ENCODE measurements at regions not wholly inside any gene's neighbourhood (a gene's known extent, or its start where the extent isn't known, plus 50 kb on each side); places are given as distances from the start of the nearest gene placed in this dataset.
"Not testable (repeated sequence)": the region's sequence is repeated elsewhere in the genome, so short reads cannot be mapped to it uniquely, and the experiment has no call there.

DNA sequence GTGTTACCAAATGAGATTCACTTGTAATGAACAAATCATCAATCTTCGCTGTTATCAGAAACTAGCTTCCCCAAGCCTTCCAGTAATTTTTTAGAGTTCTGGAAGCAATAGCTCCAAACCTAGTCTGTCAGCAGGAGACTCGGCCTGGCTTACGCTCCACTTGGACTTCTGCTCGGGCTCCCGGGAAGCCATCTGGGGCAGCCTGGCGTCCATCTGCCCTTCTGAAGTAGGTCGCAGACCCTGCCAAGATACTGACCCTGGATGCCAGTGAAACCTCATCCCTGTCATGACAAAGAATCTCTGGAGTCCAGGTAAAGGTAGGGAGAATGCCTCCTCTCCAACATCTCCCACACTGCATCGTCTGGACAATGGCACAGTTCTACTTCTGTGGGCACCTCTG lies 493.8 kb upstream of the ZFP42 start:
- no peaks in the 10 kb centered on the region for H3K27me3 Mint-ChIP-seq
- Histone ChIP-seq H4K20me1 (ENCODE audit: control insufficient read depth, insufficient read depth, low read length, poor library complexity, severe bottlenecking) (no peaks in the 10 kb centered on the region), H3K4me1 (ENCODE audit: control insufficient read depth in 2 of 2, insufficient read depth in 2 of 2, low read length in 2 of 2) (no peaks in the 10 kb centered on the region), H3K27ac (ENCODE audit: low read length in 2 of 2) (no peak overlapping the region), H2AFZ (ENCODE audit: insufficient read depth, low read depth, low read length, poor library complexity, severe bottlenecking) (no peak overlapping the region), H3K27me3 (replicated peaks in 1 of 4; ENCODE audit: control extremely low read depth in 1 of 4, control insufficient read depth in 3 of 4, insufficient read depth in 4 of 4, low read length in 3 of 4) (no peaks in the 10 kb centered on the region), H3K36me3 (replicated peaks in 1 of 2; ENCODE audit: control extremely low read depth in 1 of 2, control insufficient read depth in 1 of 2, extremely low read depth in 1 of 2, insufficient read depth in 2 of 2, low read length in 1 of 2) (no peaks in the 10 kb centered on the region), H3K4me3 (ENCODE audit: control extremely low read depth in 1 of 5, extremely low read depth in 1 of 5, insufficient read depth in 1 of 5, low read depth in 2 of 5, low read length in 4 of 5) (no peak overlapping the region), H3K9ac (ENCODE audit: low read length) (no peak overlapping the region), H3K79me2 (ENCODE audit: control insufficient read depth, insufficient read depth, low read length) (no peaks in the 10 kb centered on the region), H3K9me3 (ENCODE audit: control extremely low read depth in 1 of 3, control insufficient read depth in 2 of 3, insufficient read depth in 1 of 3, low read length in 2 of 3) (peaks cover 0 to 19% (median 0%) of the 10 kb centered on the region in 3 donors), H3K4me2 (replicated peaks; ENCODE audit: low read depth, low read length, poor library complexity, severe bottlenecking) (no peak overlapping the region)
- ATAC-seq (ENCODE audit: low read depth) (no peak), DNase-seq (no peak)
- H3K27ac Mint-ChIP-seq = no peak overlapping the region
- peaks cover 5% of the 10 kb centered on the region for H3K9me3 Mint-ChIP-seq (ENCODE audit: insufficient read depth)
- no peaks in the 10 kb centered on the region for H3K4me1 Mint-ChIP-seq
- ChIA-PET POLR2A (no interaction called here), CTCF (no interaction called here)
- WGBS (ENCODE audit: insufficient coverage) = 87% methylated on average over 8 of the region's 8 CpGs
- TF ChIP-seq, protein P1, sequence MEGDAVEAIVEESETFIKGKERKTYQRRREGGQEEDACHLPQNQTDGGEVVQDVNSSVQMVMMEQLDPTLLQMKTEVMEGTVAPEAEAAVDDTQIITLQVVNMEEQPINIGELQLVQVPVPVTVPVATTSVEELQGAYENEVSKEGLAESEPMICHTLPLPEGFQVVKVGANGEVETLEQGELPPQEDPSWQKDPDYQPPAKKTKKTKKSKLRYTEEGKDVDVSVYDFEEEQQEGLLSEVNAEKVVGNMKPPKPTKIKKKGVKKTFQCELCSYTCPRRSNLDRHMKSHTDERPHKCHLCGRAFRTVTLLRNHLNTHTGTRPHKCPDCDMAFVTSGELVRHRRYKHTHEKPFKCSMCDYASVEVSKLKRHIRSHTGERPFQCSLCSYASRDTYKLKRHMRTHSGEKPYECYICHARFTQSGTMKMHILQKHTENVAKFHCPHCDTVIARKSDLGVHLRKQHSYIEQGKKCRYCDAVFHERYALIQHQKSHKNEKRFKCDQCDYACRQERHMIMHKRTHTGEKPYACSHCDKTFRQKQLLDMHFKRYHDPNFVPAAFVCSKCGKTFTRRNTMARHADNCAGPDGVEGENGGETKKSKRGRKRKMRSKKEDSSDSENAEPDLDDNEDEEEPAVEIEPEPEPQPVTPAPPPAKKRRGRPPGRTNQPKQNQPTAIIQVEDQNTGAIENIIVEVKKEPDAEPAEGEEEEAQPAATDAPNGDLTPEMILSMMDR (IDR thresholded peaks at IDR 0.05) = no peak
- no peak for TF ChIP-seq EZH2 (IDR thresholded peaks at IDR 0.05; ENCODE audit: borderline replicate concordance, insufficient read depth, low read depth, low read length, poor library complexity, severe bottlenecking)
- no peak overlapping the region for H3K4me3 Mint-ChIP-seq
- intact Hi-C loops (cut with micrococcal nuclease) = no loop called here

DNA sequence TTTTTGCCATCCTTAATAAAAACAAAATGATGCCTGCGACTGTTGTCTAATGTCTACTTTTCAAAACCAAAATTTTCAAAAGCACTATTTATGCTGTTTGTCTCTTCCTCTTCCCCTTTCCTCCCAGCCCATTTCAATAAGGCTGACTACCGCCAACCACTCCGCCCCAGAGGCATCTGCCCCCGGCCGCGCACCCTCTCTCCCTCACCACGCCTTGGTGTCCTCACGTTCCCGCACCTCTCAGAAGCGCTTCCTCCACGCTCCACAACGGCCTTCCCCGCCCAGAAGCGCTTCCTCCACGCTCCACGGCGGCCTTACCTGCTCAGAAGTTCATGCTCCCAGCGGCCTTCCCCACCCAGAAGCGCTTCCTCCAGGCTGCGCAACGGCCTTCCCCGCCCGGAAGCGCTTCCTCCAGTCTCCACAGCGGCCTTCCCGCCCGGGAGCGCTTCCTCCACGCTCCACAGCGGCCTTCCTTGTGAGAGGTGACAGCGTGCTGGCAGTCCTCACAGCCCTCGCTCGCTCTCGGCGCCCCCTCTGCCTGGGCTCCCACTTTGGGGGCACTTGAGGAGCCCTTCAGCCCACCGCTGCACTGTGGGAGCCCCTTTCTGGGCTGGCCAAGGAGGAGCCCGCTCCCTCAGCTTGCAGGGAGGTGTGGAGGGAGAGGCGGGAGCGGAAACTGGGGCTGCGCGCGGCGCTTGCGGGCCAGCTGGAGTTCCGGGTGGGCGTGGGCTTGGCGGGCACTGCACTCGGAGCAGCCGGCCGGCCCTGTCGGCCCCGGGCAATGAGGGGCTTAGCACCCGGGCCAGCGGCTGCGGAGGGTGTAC lies 490.4 kb upstream of the ZFP42 start:
- no peak for ATAC-seq (ENCODE audit: low read depth)
- H3K4me3 Mint-ChIP-seq = no peak overlapping the region
- CTCF ChIA-PET = no interaction called here
- no peaks in the 10 kb centered on the region for H3K36me3 ChIP-seq (replicated peaks in 1 of 2; ENCODE audit: control extremely low read depth in 1 of 2, control insufficient read depth in 1 of 2, extremely low read depth in 1 of 2, insufficient read depth in 2 of 2, low read length in 1 of 2)
- POLR2A ChIA-PET = no interaction called here
- no peaks in the 10 kb centered on the region for H4K20me1 ChIP-seq (ENCODE audit: control insufficient read depth, insufficient read depth, low read length, poor library complexity, severe bottlenecking)
- DNase-seq = no peak
- intact Hi-C loops (cut with micrococcal nuclease) = no loop called here
- H3K9me3 ChIP-seq (ENCODE audit: control extremely low read depth in 1 of 3, control insufficient read depth in 2 of 3, insufficient read depth in 1 of 3, low read length in 2 of 3) = peaks cover 0 to 19% (median 0%) of the 10 kb centered on the region in 3 donors
- H3K4me1 ChIP-seq (ENCODE audit: control insufficient read depth in 2 of 2, insufficient read depth in 2 of 2, low read length in 2 of 2) = no peaks in the 10 kb centered on the region
- H3K9ac ChIP-seq (ENCODE audit: low read length) = no peak overlapping the region
- H3K27me3 Mint-ChIP-seq = no peaks in the 10 kb centered on the region
- no peak for TF ChIP-seq EZH2 (IDR thresholded peaks at IDR 0.05; ENCODE audit: borderline replicate concordance, insufficient read depth, low read depth, low read length, poor library complexity, severe bottlenecking)
- TF ChIP-seq, protein P1 (IDR thresholded peaks at IDR 0.05) = no peak
- 94% methylated on average over 49 of the region's 55 CpGs for WGBS (ENCODE audit: insufficient coverage)
- no peak overlapping the region for H3K27ac ChIP-seq (ENCODE audit: low read length in 2 of 2)
- H3K4me1 Mint-ChIP-seq = no peaks in the 10 kb centered on the region
- peaks cover 5% of the 10 kb centered on the region for H3K9me3 Mint-ChIP-seq (ENCODE audit: insufficient read depth)
- H3K4me2 ChIP-seq (replicated peaks; ENCODE audit: low read depth, low read length, poor library complexity, severe bottlenecking) = no peak overlapping the region
- H3K27me3 ChIP-seq (replicated peaks in 1 of 4; ENCODE audit: control extremely low read depth in 1 of 4, control insufficient read depth in 3 of 4, insufficient read depth in 4 of 4, low read length in 3 of 4) = no peaks in the 10 kb centered on the region
- H3K4me3 ChIP-seq (ENCODE audit: control extremely low read depth in 1 of 5, extremely low read depth in 1 of 5, insufficient read depth in 1 of 5, low read depth in 2 of 5, low read length in 4 of 5) = no peak overlapping the region
- H3K27ac Mint-ChIP-seq = no peak overlapping the region
- no peaks in the 10 kb centered on the region for H3K79me2 ChIP-seq (ENCODE audit: control insufficient read depth, insufficient read depth, low read length)
- no peak overlapping the region for H2AFZ ChIP-seq (ENCODE audit: insufficient read depth, low read depth, low read length, poor library complexity, severe bottlenecking)

DNA sequence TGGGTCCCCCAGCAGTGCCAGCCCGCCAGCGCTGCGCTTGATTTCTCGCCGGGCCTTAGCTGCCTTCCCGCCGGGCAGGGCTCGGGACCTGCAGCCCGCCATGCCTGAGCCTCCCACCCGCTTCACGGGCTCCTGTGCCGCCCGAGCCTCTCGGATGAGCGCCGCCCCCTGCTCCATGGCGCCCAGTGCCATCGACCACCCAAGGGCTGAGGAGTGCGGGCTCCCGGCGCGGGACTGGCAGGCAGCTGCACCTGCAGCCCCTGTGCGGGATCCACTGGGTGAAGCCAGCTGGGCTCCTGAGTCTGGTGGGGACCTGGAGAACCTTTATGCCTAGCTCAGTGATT lies 489.8 kb upstream of the ZFP42 start:
- DNase-seq; H3K4me3 Mint-ChIP-seq; intact Hi-C loops (cut with micrococcal nuclease); H4K20me1 ChIP-seq (ENCODE audit: control insufficient read depth, insufficient read depth, low read length, poor library complexity, severe bottlenecking); H3K27me3 Mint-ChIP-seq; H3K27me3 ChIP-seq (replicated peaks in 1 of 4; ENCODE audit: control extremely low read depth in 1 of 4, control insufficient read depth in 3 of 4, insufficient read depth in 4 of 4, low read length in 3 of 4); H2AFZ ChIP-seq (ENCODE audit: insufficient read depth, low read depth, low read length, poor library complexity, severe bottlenecking); H3K27ac ChIP-seq (ENCODE audit: low read length in 2 of 2); CTCF ChIA-PET; H3K4me2 ChIP-seq (replicated peaks; ENCODE audit: low read depth, low read length, poor library complexity, severe bottlenecking); H3K4me3 ChIP-seq (ENCODE audit: control extremely low read depth in 1 of 5, extremely low read depth in 1 of 5, insufficient read depth in 1 of 5, low read depth in 2 of 5, low read length in 4 of 5); ATAC-seq (ENCODE audit: low read depth); H3K9me3 Mint-ChIP-seq (ENCODE audit: insufficient read depth); H3K4me1 ChIP-seq (ENCODE audit: control insufficient read depth in 2 of 2, insufficient read depth in 2 of 2, low read length in 2 of 2); H3K9ac ChIP-seq (ENCODE audit: low read length); POLR2A ChIA-PET; H3K4me1 Mint-ChIP-seq; H3K27ac Mint-ChIP-seq; H3K79me2 ChIP-seq (ENCODE audit: control insufficient read depth, insufficient read depth, low read length); H3K36me3 ChIP-seq (replicated peaks in 1 of 2; ENCODE audit: control extremely low read depth in 1 of 2, control insufficient read depth in 1 of 2, extremely low read depth in 1 of 2, insufficient read depth in 2 of 2, low read length in 1 of 2): not testable (repeated sequence)
- WGBS (ENCODE audit: insufficient coverage) = 96% methylated on average over 22 of the region's 23 CpGs
- H3K9me3 ChIP-seq (ENCODE audit: control extremely low read depth in 1 of 3, control insufficient read depth in 2 of 3, insufficient read depth in 1 of 3, low read length in 2 of 3) = peaks cover 0 to 19% (median 0%) of the 10 kb centered on the region in 3 donors

All from B cell (primary cell).